ENCODE measurements at regions not wholly inside any gene's neighbourhood (a gene's known extent, or its start where the extent isn't known, plus 50 kb on each side); places are given as distances from the start of the nearest gene placed in this dataset.

GRCh38 chr4:89469516-89469915 lies 161.9 kb upstream of the GPRIN3 start:
- intact Hi-C loops (cut with micrococcal nuclease; ENCODE audit: unreplicated experiment) = no loop called here

DNA sequence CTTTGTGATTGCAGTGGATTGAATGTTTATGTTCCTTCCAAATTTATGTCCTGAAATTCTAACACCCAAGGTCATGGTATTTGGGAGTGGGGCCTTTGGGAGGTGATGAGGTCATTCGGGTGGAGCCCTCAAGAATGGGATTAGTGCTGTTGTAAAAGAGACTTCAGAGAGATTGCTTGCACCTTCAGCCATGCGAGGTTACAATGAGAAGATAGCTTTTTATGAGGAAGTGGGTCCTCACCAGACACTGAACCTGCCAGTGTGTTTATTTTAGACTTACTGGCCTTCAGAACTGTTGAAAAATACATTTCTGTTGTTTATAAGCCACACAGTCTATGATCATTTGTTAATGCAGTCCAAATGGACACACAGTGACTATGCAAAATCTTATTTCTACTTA lies 161.0 kb upstream of the GPRIN3 start:
- no peaks in the 10 kb centered on the region for H3K4me1 Mint-ChIP-seq (ENCODE audit: low read depth, unreplicated experiment)
- no TSS peak for BruUV-seq (replicated peaks)
- no peaks in the 10 kb centered on the region for H3K9me3 Mint-ChIP-seq (ENCODE audit: low read depth, unreplicated experiment)
- no peak for DNase-seq
- H3K36me3 Mint-ChIP-seq (ENCODE audit: insufficient read depth, unreplicated experiment) = no peaks in the 10 kb centered on the region
- CTCF ChIA-PET = no interaction called here
- no peak for TF ChIP-seq CTCF (IDR thresholded peaks at IDR 0.05; ENCODE audit: unreplicated experiment)
- intact Hi-C loops (cut with micrococcal nuclease; ENCODE audit: unreplicated experiment) = no loop called here
- no peak overlapping the region for H3K4me3 Mint-ChIP-seq (ENCODE audit: low read depth, unreplicated experiment)
- no peaks in the 10 kb centered on the region for H3K27me3 Mint-ChIP-seq (ENCODE audit: unreplicated experiment)
- H3K27ac Mint-ChIP-seq (ENCODE audit: unreplicated experiment) = no peak overlapping the region

More at GRCh38 chr4:89469516-89469915, 161.9 kb upstream of the GPRIN3 start:
- Mint-ChIP-seq H3K4me1 (ENCODE audit: low read depth, unreplicated experiment) (no peaks in the 10 kb centered on the region), H3K36me3 (ENCODE audit: insufficient read depth, unreplicated experiment) (no peaks in the 10 kb centered on the region), H3K27me3 (ENCODE audit: unreplicated experiment) (no peaks in the 10 kb centered on the region), H3K4me3 (ENCODE audit: low read depth, unreplicated experiment) (no peak overlapping the region), H3K27ac (ENCODE audit: unreplicated experiment) (no peak overlapping the region), H3K9me3 (ENCODE audit: low read depth, unreplicated experiment) (no peaks in the 10 kb centered on the region)
- no peak for DNase-seq
- CTCF ChIA-PET = no interaction called here
- BruUV-seq (replicated peaks) = no TSS peak
- no peak for TF ChIP-seq CTCF (IDR thresholded peaks at IDR 0.05; ENCODE audit: unreplicated experiment)

DNA sequence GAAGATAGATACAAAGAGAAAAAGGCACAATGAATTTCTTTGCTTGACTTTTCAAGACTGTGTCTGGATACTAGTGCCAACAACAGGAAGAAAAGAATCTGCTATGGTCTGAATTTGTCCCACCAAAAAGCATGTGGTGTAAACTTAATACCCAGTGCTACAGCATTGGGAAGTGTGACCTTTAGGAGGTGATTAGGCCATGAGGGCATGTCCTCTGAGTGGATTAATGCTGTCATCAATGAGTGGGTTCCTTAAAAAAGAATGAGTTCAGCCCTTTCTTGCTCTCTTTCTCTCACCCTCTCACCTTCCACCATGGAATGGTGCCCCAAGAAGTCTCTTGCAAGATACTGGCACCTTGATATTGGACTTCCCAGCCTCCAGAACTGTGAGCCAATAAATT lies 155.7 kb upstream of the GPRIN3 start:
- Mint-ChIP-seq H3K9me3 (ENCODE audit: low read depth, unreplicated experiment) (no peaks in the 10 kb centered on the region), H3K27ac (ENCODE audit: unreplicated experiment) (no peak overlapping the region), H3K4me3 (ENCODE audit: low read depth, unreplicated experiment) (no peak overlapping the region), H3K4me1 (ENCODE audit: low read depth, unreplicated experiment) (no peaks in the 10 kb centered on the region), H3K36me3 (ENCODE audit: insufficient read depth, unreplicated experiment) (no peaks in the 10 kb centered on the region), H3K27me3 (ENCODE audit: unreplicated experiment) (no peaks in the 10 kb centered on the region)
- CTCF ChIA-PET = no interaction called here
- BruUV-seq (replicated peaks) = no TSS peak
- TF ChIP-seq CTCF (IDR thresholded peaks at IDR 0.05; ENCODE audit: unreplicated experiment) = no peak
- no peak for DNase-seq
- intact Hi-C loops (cut with micrococcal nuclease; ENCODE audit: unreplicated experiment) = no loop called here

DNA sequence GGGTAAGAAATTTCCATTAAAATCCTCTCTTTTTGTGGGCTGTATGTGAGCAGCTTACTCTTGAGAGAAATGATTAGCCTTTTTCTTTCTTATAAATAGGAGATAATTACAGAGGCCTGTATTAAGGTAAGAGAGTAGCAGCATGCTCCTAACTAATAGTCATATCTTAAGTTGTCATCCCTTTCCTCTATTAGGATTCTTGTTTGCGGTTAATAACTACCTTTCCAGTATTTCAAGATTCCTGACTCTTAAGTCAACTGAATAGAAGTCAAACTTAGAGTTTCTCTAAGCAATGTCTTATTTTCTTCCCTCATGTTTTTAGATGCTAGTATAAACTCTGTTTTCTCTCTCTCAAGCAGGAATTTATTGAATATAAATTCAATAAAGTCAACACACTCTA lies 139.9 kb upstream of the GPRIN3 start:
- DNase-seq = no peak
- Mint-ChIP-seq H3K36me3 (ENCODE audit: insufficient read depth, unreplicated experiment) (no peaks in the 10 kb centered on the region), H3K27me3 (ENCODE audit: unreplicated experiment) (no peaks in the 10 kb centered on the region), H3K4me3 (ENCODE audit: low read depth, unreplicated experiment) (no peak overlapping the region), H3K4me1 (ENCODE audit: low read depth, unreplicated experiment) (no peaks in the 10 kb centered on the region), H3K27ac (ENCODE audit: unreplicated experiment) (no peak overlapping the region), H3K9me3 (ENCODE audit: low read depth, unreplicated experiment) (peaks cover 10% of the 10 kb centered on the region)
- no TSS peak for BruUV-seq (replicated peaks)
- no peak for TF ChIP-seq CTCF (IDR thresholded peaks at IDR 0.05; ENCODE audit: unreplicated experiment)
- CTCF ChIA-PET = no interaction called here
- intact Hi-C loops (cut with micrococcal nuclease; ENCODE audit: unreplicated experiment) = no loop called here

- peaks cover 10% of the 10 kb centered on the region for H3K9me3 Mint-ChIP-seq (ENCODE audit: low read depth, unreplicated experiment)
- H3K36me3 Mint-ChIP-seq (ENCODE audit: insufficient read depth, unreplicated experiment) = no peaks in the 10 kb centered on the region
- no peak overlapping the region for H3K4me3 Mint-ChIP-seq (ENCODE audit: low read depth, unreplicated experiment)
- H3K4me1 Mint-ChIP-seq (ENCODE audit: low read depth, unreplicated experiment) = no peaks in the 10 kb centered on the region
- CTCF ChIA-PET = no interaction called here
- intact Hi-C loops (cut with micrococcal nuclease; ENCODE audit: unreplicated experiment) = no loop called here
- H3K27ac Mint-ChIP-seq (ENCODE audit: unreplicated experiment) = no peak overlapping the region
- no peaks in the 10 kb centered on the region for H3K27me3 Mint-ChIP-seq (ENCODE audit: unreplicated experiment)
- no peak for DNase-seq
- BruUV-seq (replicated peaks) = no TSS peak
- TF ChIP-seq CTCF (IDR thresholded peaks at IDR 0.05; ENCODE audit: unreplicated experiment) = no peak
Measured at GRCh38 chr4:89446193-89446592, 138.6 kb upstream of the GPRIN3 start.

Measured in Calu3 (cell line).